Upper lobe of right lung (tissue), 1 donor: ENCODE measurements at regions not wholly inside any gene's neighbourhood (a gene's known extent, or its start where the extent isn't known, plus 50 kb on each side); places are given as distances from the start of the nearest gene placed in this dataset.
A peak's percentile ranks its signal among the peaks of the same experiment; 100 is the strongest.

Experiments
- ATAC-seq: fragments of 200-7000 bp; cut with Tn5 transposase; one replicate; pipeline ENCODE4 v1.9.1; 2020; ENCODE audit warnings: mild to moderate bottlenecking, moderate library complexity
- DNase-seq: peaks from one replicate; pipeline ENCODE4 v3.0.0-alpha.2; 2020
- H3K27ac ChIP-seq: fragments of 200-600 bp; one replicate; pipeline ENCODE4 v1.8.0; 2022
- H3K27me3 ChIP-seq: fragments of 200-600 bp; one replicate; pipeline ENCODE4 v1.8.0; 2022; ENCODE audit warnings: mild to moderate bottlenecking
- H3K36me3 ChIP-seq: fragments of 200-600 bp; one replicate; pipeline ENCODE4 v1.8.0; 2022
- H3K4me1 ChIP-seq: fragments of 200-600 bp; one replicate; pipeline ENCODE4 v1.8.0; 2022
- H3K4me3 ChIP-seq: fragments of 200-600 bp; one replicate; pipeline ENCODE4 v1.8.0; 2022; ENCODE audit warnings: mild to moderate bottlenecking
- H3K9me3 ChIP-seq: fragments of 200-600 bp; one replicate; pipeline ENCODE4 v1.8.0; 2022
- intact Hi-C: fragments of 100-400 bp; cut with DNase I; formaldehyde crosslinking; loops from one replicate; pipeline ENCODE4 v1.11.0; 2022
- TF ChIP-seq, protein P1 (sequence below): fragments of 200-600 bp; IDR thresholded peaks from one replicate; pipeline ENCODE4 v1.8.0; 2022; ENCODE audit warnings: antibody characterized with exemption
- donor health status: DM: no; HTN: yes; CAD: no; lungs with severe emphysema.

GRCh38 chr2:94939349-94939748, 68.1 kb downstream of the TEKT4 start:
- DNase-seq: no peak
- no peak overlapping the region for H3K27ac ChIP-seq
- no peaks in the 10 kb centered on the region for H3K36me3 ChIP-seq
- no peak for ATAC-seq
- intact Hi-C loops: no loop called here
- no peaks in the 10 kb centered on the region for H3K4me1 ChIP-seq
- TF ChIP-seq, protein P1, sequence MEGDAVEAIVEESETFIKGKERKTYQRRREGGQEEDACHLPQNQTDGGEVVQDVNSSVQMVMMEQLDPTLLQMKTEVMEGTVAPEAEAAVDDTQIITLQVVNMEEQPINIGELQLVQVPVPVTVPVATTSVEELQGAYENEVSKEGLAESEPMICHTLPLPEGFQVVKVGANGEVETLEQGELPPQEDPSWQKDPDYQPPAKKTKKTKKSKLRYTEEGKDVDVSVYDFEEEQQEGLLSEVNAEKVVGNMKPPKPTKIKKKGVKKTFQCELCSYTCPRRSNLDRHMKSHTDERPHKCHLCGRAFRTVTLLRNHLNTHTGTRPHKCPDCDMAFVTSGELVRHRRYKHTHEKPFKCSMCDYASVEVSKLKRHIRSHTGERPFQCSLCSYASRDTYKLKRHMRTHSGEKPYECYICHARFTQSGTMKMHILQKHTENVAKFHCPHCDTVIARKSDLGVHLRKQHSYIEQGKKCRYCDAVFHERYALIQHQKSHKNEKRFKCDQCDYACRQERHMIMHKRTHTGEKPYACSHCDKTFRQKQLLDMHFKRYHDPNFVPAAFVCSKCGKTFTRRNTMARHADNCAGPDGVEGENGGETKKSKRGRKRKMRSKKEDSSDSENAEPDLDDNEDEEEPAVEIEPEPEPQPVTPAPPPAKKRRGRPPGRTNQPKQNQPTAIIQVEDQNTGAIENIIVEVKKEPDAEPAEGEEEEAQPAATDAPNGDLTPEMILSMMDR: no peak
- no peak overlapping the region for H3K4me3 ChIP-seq
- no peaks in the 10 kb centered on the region for H3K27me3 ChIP-seq
- H3K9me3 ChIP-seq: no peaks in the 10 kb centered on the region

GRCh38 chr2:94947097-94948016, 76.1 kb downstream of the TEKT4 start:
- no peaks in the 10 kb centered on the region for H3K9me3 ChIP-seq
- no peak overlapping the region for H3K4me3 ChIP-seq
- no peaks in the 10 kb centered on the region for H3K36me3 ChIP-seq
- no peak for DNase-seq
- H3K27ac ChIP-seq: no peak overlapping the region
- no peak for ATAC-seq
- intact Hi-C loops: no loop called here
- TF ChIP-seq, protein P1: no peak
- H3K27me3 ChIP-seq: no peaks in the 10 kb centered on the region
- H3K4me1 ChIP-seq: no peaks in the 10 kb centered on the region

DNA sequence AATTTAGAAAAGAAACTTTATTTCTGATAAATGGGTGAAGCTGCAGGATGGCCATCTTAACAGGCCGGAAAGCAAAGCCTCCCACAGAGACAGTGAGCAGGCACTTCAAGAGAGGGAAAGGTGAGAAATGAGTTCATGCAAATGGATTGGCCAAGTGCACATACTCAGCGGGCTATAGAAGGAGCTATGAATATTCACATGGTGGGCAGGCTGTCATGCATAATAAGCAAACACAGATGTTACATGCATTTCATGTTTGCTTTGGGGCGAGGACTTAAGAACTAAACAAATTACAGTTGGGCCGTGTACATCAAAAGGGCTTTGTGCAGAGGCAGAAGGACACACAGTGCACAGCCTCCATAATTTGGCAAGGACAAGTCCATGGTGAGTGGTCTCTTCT, 69.8 kb upstream of the MAL start:
- no peak for ATAC-seq

GRCh38 chr2:94956797-94957391, 68.6 kb upstream of the MAL start:
- H3K4me3 ChIP-seq: no peak overlapping the region
- intact Hi-C loops: no loop called here
- H3K4me1 ChIP-seq: no peaks in the 10 kb centered on the region
- DNase-seq (no peak), ATAC-seq (peak; percentile 80)
- TF ChIP-seq, protein P1: peak; percentile 85
- H3K27me3 ChIP-seq: peaks cover 22% of the 10 kb centered on the region
- H3K36me3 ChIP-seq: no peaks in the 10 kb centered on the region
- no peak overlapping the region for H3K27ac ChIP-seq
- no peaks in the 10 kb centered on the region for H3K9me3 ChIP-seq

More for the DNA sequence above, 69.8 kb upstream of the MAL start:
- Histone ChIP-seq H3K4me1 (no peaks in the 10 kb centered on the region), H3K27ac (no peak overlapping the region), H3K36me3 (no peaks in the 10 kb centered on the region), H3K9me3 (no peaks in the 10 kb centered on the region), H3K27me3 (peaks cover 22% of the 10 kb centered on the region), H3K4me3 (no peak overlapping the region)
- TF ChIP-seq, protein P1: no peak
- intact Hi-C loops: no loop called here
- no peak for DNase-seq

DNA sequence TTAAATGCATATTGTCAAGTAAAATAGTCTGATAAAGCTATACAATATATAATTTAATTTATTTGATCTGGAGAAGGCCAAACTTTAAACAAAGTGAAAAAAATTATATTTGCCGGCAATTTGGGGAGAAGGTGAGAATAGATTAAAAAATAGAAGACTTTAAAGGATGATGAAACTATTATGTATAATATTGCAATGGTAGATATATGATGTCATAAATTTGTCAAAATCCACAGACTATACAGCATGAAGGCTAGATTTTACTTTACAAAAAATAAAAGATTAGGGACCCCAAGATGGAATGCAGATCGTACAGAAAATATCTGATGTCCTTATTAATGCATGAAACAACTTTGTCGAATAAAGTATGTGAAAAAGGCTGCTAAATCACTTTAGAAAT, 67.3 kb upstream of the MAL start:
- intact Hi-C loops: no loop called here
- H3K27ac ChIP-seq: no peak overlapping the region
- DNase-seq (no peak), ATAC-seq (no peak)
- TF ChIP-seq, protein P1: no peak
- H3K27me3 ChIP-seq: peaks cover 26% of the 10 kb centered on the region
- no peaks in the 10 kb centered on the region for H3K36me3 ChIP-seq
- H3K4me3 ChIP-seq: no peak overlapping the region
- no peaks in the 10 kb centered on the region for H3K4me1 ChIP-seq
- H3K9me3 ChIP-seq: no peaks in the 10 kb centered on the region
